Esophagus squamous epithelium (tissue), 4 donors: ENCODE measurements at regions not wholly inside any gene's neighbourhood (a gene's known extent, or its start where the extent isn't known, plus 50 kb on each side); places are given as distances from the start of the nearest gene placed in this dataset.

Experiments
- POLR2A ChIP-seq, 4 donors: fragments of 450-650 bp; IDR thresholded peaks; one replicate each; pipeline ENCODE4 v1.6.1; 2017; ENCODE audit warnings: antibody characterized with exemption in 4 of 4, mild to moderate bottlenecking in 4 of 4, moderate library complexity in 3 of 4
- TF ChIP-seq, protein P1 (sequence below), 6 experiments: fragments of 450-650 bp in 4 of 6; fragments of 200-600 bp in 2 of 6; sonication (generic) in 2 of 6; IDR thresholded peaks; one replicate each; pipeline ENCODE4 v1.5.1; 2016 to 2019; ENCODE audit warnings: antibody characterized with exemption in 6 of 6, mild to moderate bottlenecking in 4 of 6, moderate library complexity in 4 of 6

- TF ChIP-seq, protein P1, sequence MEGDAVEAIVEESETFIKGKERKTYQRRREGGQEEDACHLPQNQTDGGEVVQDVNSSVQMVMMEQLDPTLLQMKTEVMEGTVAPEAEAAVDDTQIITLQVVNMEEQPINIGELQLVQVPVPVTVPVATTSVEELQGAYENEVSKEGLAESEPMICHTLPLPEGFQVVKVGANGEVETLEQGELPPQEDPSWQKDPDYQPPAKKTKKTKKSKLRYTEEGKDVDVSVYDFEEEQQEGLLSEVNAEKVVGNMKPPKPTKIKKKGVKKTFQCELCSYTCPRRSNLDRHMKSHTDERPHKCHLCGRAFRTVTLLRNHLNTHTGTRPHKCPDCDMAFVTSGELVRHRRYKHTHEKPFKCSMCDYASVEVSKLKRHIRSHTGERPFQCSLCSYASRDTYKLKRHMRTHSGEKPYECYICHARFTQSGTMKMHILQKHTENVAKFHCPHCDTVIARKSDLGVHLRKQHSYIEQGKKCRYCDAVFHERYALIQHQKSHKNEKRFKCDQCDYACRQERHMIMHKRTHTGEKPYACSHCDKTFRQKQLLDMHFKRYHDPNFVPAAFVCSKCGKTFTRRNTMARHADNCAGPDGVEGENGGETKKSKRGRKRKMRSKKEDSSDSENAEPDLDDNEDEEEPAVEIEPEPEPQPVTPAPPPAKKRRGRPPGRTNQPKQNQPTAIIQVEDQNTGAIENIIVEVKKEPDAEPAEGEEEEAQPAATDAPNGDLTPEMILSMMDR (IDR thresholded peaks at IDR 0.05) = no peak
- no peak for TF ChIP-seq POLR2A (IDR thresholded peaks at IDR 0.05)
Measured at GRCh38 chr12:93149229-93149628, 220.1 kb upstream of the EEA1 start.
